ENCODE measurements at regions not wholly inside any gene's neighbourhood (a gene's known extent, or its start where the extent isn't known, plus 50 kb on each side); places are given as distances from the start of the nearest gene placed in this dataset.
A peak's percentile ranks its signal among the peaks of the same experiment; 100 is the strongest.

GRCh38 chr14:76974365-76974764 is 54.1 kb downstream of the IRF2BPL start:
- no peak for DNase-seq

- no peak for DNase-seq
These were observed 57.0 kb downstream of the IRF2BPL start for GRCh38 chr14:76971549-76971948.

GRCh38 chr14:76968621-76969063 is 59.9 kb downstream of the IRF2BPL start:
- DNase-seq = no peak

- DNase-seq = no peak
These were observed 60.7 kb downstream of the IRF2BPL start for GRCh38 chr14:76967788-76968187.

- no peak for DNase-seq
These were observed 63.3 kb downstream of the IRF2BPL start for GRCh38 chr14:76965232-76965631.

GRCh38 chr14:76964695-76965094 is 63.8 kb downstream of the IRF2BPL start:
- no peak for DNase-seq

- no peak for DNase-seq
These were observed 65.1 kb downstream of the IRF2BPL start for GRCh38 chr14:76963372-76963771.

GRCh38 chr14:76962303-76962660 is 66.2 kb downstream of the IRF2BPL start:
- DNase-seq = no peak

- peak; percentile 97 for DNase-seq
These were observed 66.7 kb downstream of the IRF2BPL start for GRCh38 chr14:76961631-76962302.

GRCh38 chr14:76958980-76959710 is 69.4 kb downstream of the IRF2BPL start:
- no peak for DNase-seq

- no peak for DNase-seq
These were observed 70.2 kb downstream of the IRF2BPL start for GRCh38 chr14:76958020-76958979.

GRCh38 chr14:76957224-76957891 is 71.2 kb downstream of the IRF2BPL start:
- no peak for DNase-seq

GRCh38 chr14:76956316-76957090 is 72.0 kb downstream of the IRF2BPL start:
- peak; percentile 78 for DNase-seq

- no peak for DNase-seq
These were observed 72.8 kb downstream of the IRF2BPL start for GRCh38 chr14:76955575-76956315.

GRCh38 chr14:76954394-76955190 is 73.9 kb downstream of the IRF2BPL start:
- DNase-seq = no peak

GRCh38 chr14:76953311-76953945 is 75.1 kb downstream of the IRF2BPL start:
- peak; percentile 17 for DNase-seq

- DNase-seq = no peak
These were observed 77.3 kb downstream of the IRF2BPL start for GRCh38 chr14:76951166-76951565.

- DNase-seq = no peak
These were observed 78.2 kb downstream of the IRF2BPL start for GRCh38 chr14:76950055-76951020.

GRCh38 chr14:76948976-76949375 is 79.5 kb downstream of the IRF2BPL start:
- no peak for DNase-seq
